Hepatocyte (in vitro differentiated cells): ENCODE measurements at regions not wholly inside any gene's neighbourhood (a gene's known extent, or its start where the extent isn't known, plus 50 kb on each side); places are given as distances from the start of the nearest gene placed in this dataset.
A peak's percentile ranks its signal among the peaks of the same experiment; 100 is the strongest.
"Not testable (repeated sequence)": the region's sequence is repeated elsewhere in the genome, so short reads cannot be mapped to it uniquely, and the experiment has no call there.

Source experiments
- DNase-seq: peaks from one replicate; pipeline ENCODE4 v3.0.0-alpha.2; 2016; ENCODE audit warnings: low spot score
- H2AFZ ChIP-seq: fragments of 200-600 bp; sonication (generic); 2 replicates; pipeline ENCODE4 v1.6.0; 2016; ENCODE audit warnings: antibody characterized with exemption, mild to moderate bottlenecking
- H3K27ac ChIP-seq: fragments of 200-600 bp; sonication (generic); 2 replicates; pipeline ENCODE4 v1.5.1; 2016; ENCODE audit warnings: mild to moderate bottlenecking
- H3K27me3 ChIP-seq: fragments of 200-600 bp; sonication (generic); 2 replicates; pipeline ENCODE4 v1.6.1; 2016
- H3K36me3 ChIP-seq: fragments of 200-600 bp; sonication (generic); replicated peaks from 2 replicates; pipeline ENCODE4 v1.5.1; 2016; ENCODE audit warnings: low read depth; ENCODE audit not compliant: insufficient read depth
- H3K4me1 ChIP-seq: fragments of 200-600 bp; sonication (generic); 2 replicates; pipeline ENCODE4 v1.5.1; 2016; ENCODE audit warnings: mild to moderate bottlenecking, moderate library complexity; ENCODE audit not compliant: insufficient read depth
- H3K4me2 ChIP-seq: fragments of 200-600 bp; sonication (generic); 2 replicates; pipeline ENCODE4 v1.6.0; 2016
- H3K4me3 ChIP-seq: fragments of 200-600 bp; sonication (generic); 2 replicates; pipeline ENCODE4 v1.5.1; 2016; ENCODE audit warnings: mild to moderate bottlenecking
- H3K79me2 ChIP-seq: fragments of 200-600 bp; sonication (generic); 2 replicates; pipeline ENCODE4 v1.6.0; 2017; ENCODE audit warnings: mild to moderate bottlenecking
- H3K9me2 ChIP-seq: fragments of 200-600 bp; sonication (generic); replicated peaks from 2 replicates; pipeline ENCODE4 v1.6.0; 2017; ENCODE audit warnings: mild to moderate bottlenecking; ENCODE audit not compliant: insufficient read depth
- H3K9me3 ChIP-seq: fragments of 200-600 bp; sonication (generic); 2 replicates; pipeline ENCODE4 v1.5.1; 2016; ENCODE audit warnings: low read depth, mild to moderate bottlenecking
- H4K20me1 ChIP-seq: fragments of 200-600 bp; sonication (generic); 2 replicates; pipeline ENCODE4 v1.6.0; 2016; ENCODE audit warnings: mild to moderate bottlenecking; ENCODE audit not compliant: insufficient read depth, poor library complexity, severe bottlenecking
- EZH2 ChIP-seq: fragments of 200-600 bp; sonication (generic); IDR thresholded peaks from 2 replicates; pipeline ENCODE4 v1.6.1; 2016; ENCODE audit warnings: antibody characterized with exemption, mild to moderate bottlenecking, borderline replicate concordance
- EZH2phosphoT487 ChIP-seq: fragments of 200-600 bp; sonication (generic); IDR thresholded peaks from one replicate; pipeline ENCODE4 v1.6.1; 2018; ENCODE audit warnings: antibody characterized with exemption, mild to moderate bottlenecking, low read depth, moderate library complexity; ENCODE audit not compliant: unreplicated experiment, severe bottlenecking
- WGBS: methylation state at CpG from one replicate; pipeline ENCODE4 v1.1.6; 2016; ENCODE audit warnings: low lambda C conversion rate; ENCODE audit errors: missing lambda C conversion rate; 5-methylcytosine and 5-hydroxymethylcytosine counted together
- TF ChIP-seq, protein P1 (sequence below): fragments of 200-600 bp; sonication (generic); IDR thresholded peaks from 2 replicates; pipeline ENCODE4 v1.5.1; 2016; ENCODE audit warnings: antibody characterized with exemption, mild to moderate bottlenecking; ENCODE audit not compliant: poor library complexity

DNA sequence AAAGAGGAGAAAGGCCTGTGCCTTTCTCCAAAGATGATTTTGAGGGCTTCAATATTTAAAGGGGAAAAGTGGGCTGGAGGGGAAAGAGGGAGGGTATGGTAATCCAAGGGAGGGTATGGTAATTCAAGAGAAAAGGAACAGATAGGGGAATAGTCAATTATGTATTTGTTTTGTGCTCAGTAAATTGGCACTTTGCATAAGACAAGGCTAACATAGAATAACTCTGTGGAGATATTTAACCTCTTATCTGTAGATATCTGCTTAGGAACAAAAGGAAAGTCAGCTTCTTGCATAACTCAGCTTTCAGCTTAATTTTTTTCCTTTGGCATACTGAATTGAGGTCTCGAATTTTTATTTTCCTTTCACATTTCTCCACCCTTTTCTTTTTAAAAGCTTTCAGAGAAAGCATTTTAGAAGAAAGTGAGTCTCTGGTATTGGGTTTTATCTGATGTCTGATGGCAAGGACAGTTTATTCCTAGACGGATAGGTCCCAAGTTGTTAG lies 119.9 kb upstream of the F3 start:
- H3K79me2 ChIP-seq: no peaks in the 10 kb centered on the region
- H3K9me2 ChIP-seq: no peaks in the 10 kb centered on the region
- H3K27me3 ChIP-seq: no peaks in the 10 kb centered on the region
- peak overlapping the region; percentile 57 for H3K27ac ChIP-seq
- no peak overlapping the region for H3K4me3 ChIP-seq
- TF ChIP-seq, protein P1, sequence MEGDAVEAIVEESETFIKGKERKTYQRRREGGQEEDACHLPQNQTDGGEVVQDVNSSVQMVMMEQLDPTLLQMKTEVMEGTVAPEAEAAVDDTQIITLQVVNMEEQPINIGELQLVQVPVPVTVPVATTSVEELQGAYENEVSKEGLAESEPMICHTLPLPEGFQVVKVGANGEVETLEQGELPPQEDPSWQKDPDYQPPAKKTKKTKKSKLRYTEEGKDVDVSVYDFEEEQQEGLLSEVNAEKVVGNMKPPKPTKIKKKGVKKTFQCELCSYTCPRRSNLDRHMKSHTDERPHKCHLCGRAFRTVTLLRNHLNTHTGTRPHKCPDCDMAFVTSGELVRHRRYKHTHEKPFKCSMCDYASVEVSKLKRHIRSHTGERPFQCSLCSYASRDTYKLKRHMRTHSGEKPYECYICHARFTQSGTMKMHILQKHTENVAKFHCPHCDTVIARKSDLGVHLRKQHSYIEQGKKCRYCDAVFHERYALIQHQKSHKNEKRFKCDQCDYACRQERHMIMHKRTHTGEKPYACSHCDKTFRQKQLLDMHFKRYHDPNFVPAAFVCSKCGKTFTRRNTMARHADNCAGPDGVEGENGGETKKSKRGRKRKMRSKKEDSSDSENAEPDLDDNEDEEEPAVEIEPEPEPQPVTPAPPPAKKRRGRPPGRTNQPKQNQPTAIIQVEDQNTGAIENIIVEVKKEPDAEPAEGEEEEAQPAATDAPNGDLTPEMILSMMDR: no peak
- TF ChIP-seq EZH2phosphoT487: no peak
- TF ChIP-seq EZH2: no peak
- no peaks in the 10 kb centered on the region for H4K20me1 ChIP-seq
- 48% methylated on average over 2 of the region's 2 CpGs for WGBS
- peak overlapping the region; percentile 20 for H3K4me2 ChIP-seq
- H2AFZ ChIP-seq: no peak overlapping the region
- H3K4me1 ChIP-seq: peaks cover 24% of the 10 kb centered on the region
- no peak for DNase-seq
- H3K36me3 ChIP-seq: no peaks in the 10 kb centered on the region
- no peaks in the 10 kb centered on the region for H3K9me3 ChIP-seq

DNA sequence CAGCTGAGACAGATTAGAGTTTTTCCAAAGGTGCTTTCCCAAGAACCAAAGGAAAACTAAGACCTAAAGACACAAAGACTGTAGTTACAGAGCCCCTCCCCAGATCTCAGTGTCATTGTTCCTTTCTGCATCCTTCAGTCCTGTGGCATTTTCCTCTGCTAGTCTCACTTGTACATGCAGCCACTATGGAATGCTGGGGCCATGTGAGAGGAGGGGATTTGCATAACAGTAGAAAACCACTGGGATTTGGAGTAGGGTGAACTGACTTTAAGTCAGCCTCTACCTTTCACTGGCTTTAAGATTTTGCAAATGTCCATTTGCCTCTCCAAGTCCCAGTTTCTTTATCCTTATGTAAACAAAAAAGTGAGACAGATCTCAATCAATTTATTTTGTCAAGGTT lies 119.4 kb upstream of the F3 start:
- H4K20me1 ChIP-seq: no peaks in the 10 kb centered on the region
- H3K9me2 ChIP-seq: no peaks in the 10 kb centered on the region
- no peak for DNase-seq
- H3K79me2 ChIP-seq: no peaks in the 10 kb centered on the region
- no peak overlapping the region for H2AFZ ChIP-seq
- no peak for TF ChIP-seq EZH2phosphoT487
- TF ChIP-seq, protein P1: no peak
- TF ChIP-seq EZH2: no peak
- H3K9me3 ChIP-seq: no peaks in the 10 kb centered on the region
- peak overlapping the region; percentile 20 for H3K4me2 ChIP-seq
- H3K27me3 ChIP-seq: no peaks in the 10 kb centered on the region
- H3K4me3 ChIP-seq: no peak overlapping the region
- H3K27ac ChIP-seq: peak overlapping the region; percentile 50
- H3K4me1 ChIP-seq: peaks cover 24% of the 10 kb centered on the region
- H3K36me3 ChIP-seq: no peaks in the 10 kb centered on the region

DNA sequence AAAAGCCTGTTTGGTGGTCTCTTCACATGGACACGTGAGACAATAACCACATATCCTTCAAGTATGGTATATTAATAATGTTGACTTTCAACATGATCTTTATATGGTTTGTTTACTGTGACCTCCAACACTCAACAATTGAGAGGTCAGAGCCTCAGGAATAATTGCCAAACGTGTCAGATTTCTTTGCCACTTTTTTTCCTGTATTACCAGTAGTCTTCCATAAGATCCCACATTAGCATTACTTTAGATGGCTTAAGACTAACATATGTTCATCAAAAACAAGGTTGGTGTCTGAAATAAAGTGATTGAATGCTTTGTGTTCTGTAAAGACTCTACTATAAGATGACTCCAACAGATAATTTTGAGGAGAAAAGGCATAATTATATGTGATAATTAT lies 118.7 kb upstream of the F3 start:
- H3K9me2 ChIP-seq: no peaks in the 10 kb centered on the region
- no peaks in the 10 kb centered on the region for H3K79me2 ChIP-seq
- 76% methylated on average over 2 of the region's 2 CpGs for WGBS
- H2AFZ ChIP-seq: no peak overlapping the region
- TF ChIP-seq, protein P1: no peak
- TF ChIP-seq EZH2phosphoT487 (no peak), EZH2 (no peak)
- DNase-seq: no peak
- H4K20me1 ChIP-seq: no peaks in the 10 kb centered on the region
- H3K9me3 ChIP-seq: no peaks in the 10 kb centered on the region
- H3K36me3 ChIP-seq: no peaks in the 10 kb centered on the region
- H3K4me1 ChIP-seq: peaks cover 24% of the 10 kb centered on the region
- H3K4me2 ChIP-seq: no peak overlapping the region
- peak overlapping the region; percentile 50 for H3K27ac ChIP-seq
- no peaks in the 10 kb centered on the region for H3K27me3 ChIP-seq
- no peak overlapping the region for H3K4me3 ChIP-seq

DNA sequence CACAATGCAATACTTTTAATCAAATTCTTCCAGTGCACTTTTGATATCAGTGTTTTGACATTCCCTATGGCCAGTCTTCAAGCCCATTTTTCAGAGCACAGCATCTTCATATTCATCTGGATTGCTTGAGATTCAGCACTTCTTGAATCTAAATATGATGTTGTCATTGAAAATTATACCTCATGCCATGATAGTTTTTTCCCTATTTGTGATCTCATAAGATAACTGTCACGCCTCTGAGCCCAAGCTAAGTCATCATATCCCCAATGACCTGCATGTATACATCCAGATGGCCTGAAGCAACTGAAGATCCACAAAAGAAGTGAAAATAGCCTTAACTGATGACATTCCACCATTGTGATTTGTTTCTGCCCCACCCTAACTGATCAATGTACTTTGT lies 117.6 kb upstream of the F3 start:
- H3K9me2 ChIP-seq, H3K4me3 ChIP-seq, H3K4me2 ChIP-seq, H3K27ac ChIP-seq, H3K9me3 ChIP-seq, H2AFZ ChIP-seq, H3K27me3 ChIP-seq, H3K79me2 ChIP-seq, H4K20me1 ChIP-seq, H3K36me3 ChIP-seq, DNase-seq: not testable (repeated sequence)
- 86% methylated on average over 1 of the region's 1 CpG for WGBS
- H3K4me1 ChIP-seq: peaks cover 24% of the 10 kb centered on the region
